H1 (cell line): ENCODE measurements at regions not wholly inside any gene's neighbourhood (a gene's known extent, or its start where the extent isn't known, plus 50 kb on each side); places are given as distances from the start of the nearest gene placed in this dataset.

Experiments
- CTCF ChIA-PET: fragments of 300-600 bp; sonication (Branson Sonifier 250); formaldehyde crosslinking; loops from one replicate; lab custom pipeline; 2021; ENCODE audit not compliant: partially characterized antibody; lab: Charles Lee
- POLR2A ChIA-PET: fragments of 300-600 bp; sonication (Branson Sonifier 250); formaldehyde crosslinking; loops from one replicate; lab custom pipeline; 2021; ENCODE audit warnings: inconsistent platforms; ENCODE audit not compliant: partially characterized antibody; lab: Charles Lee
- DNase-seq, 2 experiments: peaks; one replicate each; pipeline versions ENCODE4 v3.0.0 to v3.0.0-alpha.2; 2010 to 2022; ENCODE audit warnings: low spot score in 2 of 2, low read depth in 1 of 2, mixed read lengths in 1 of 2
- FAIRE-seq: peaks from 2 replicates; lab custom pipeline; 2011; peaks lifted over from hg19 to GRCh38; lab: Jason Lieb, UNC
- H2AFZ ChIP-seq: 2 replicates; pipeline ENCODE4 v1.8.1; 2012; ENCODE audit warnings: low read length, inconsistent platforms
- H2AK5ac ChIP-seq: 2 replicates; pipeline ENCODE4 v1.6.1; 2013; ENCODE audit warnings: low read depth, low read length
- H2BK120ac ChIP-seq: replicated peaks from 2 replicates; pipeline ENCODE3; 2013; ENCODE audit warnings: low read depth, low read length, inconsistent platforms
- H2BK12ac ChIP-seq: 2 replicates; pipeline ENCODE4 v1.6.1; 2013; ENCODE audit warnings: low read depth, low read length
- H2BK15ac ChIP-seq: 2 replicates; pipeline ENCODE4 v1.6.1; 2013; ENCODE audit warnings: low read length
- H2BK20ac ChIP-seq: 2 replicates; pipeline ENCODE4 v1.6.1; 2013; ENCODE audit warnings: low read length
- H2BK5ac ChIP-seq: 2 replicates; pipeline ENCODE4 v1.6.1; 2013; ENCODE audit warnings: low read depth, low read length
- H3K14ac ChIP-seq: 2 replicates; pipeline ENCODE4 v1.6.1; 2013; ENCODE audit warnings: inconsistent platforms; ENCODE audit not compliant: insufficient read length
- H3K18ac ChIP-seq: 2 replicates; pipeline ENCODE4 v1.6.1; 2013; ENCODE audit warnings: low read length; ENCODE audit errors: extremely low read depth
- H3K23ac ChIP-seq: 2 replicates; pipeline ENCODE4 v1.6.1; 2013; ENCODE audit warnings: inconsistent platforms; ENCODE audit not compliant: insufficient read length
- H3K23me2 ChIP-seq: 2 replicates; pipeline ENCODE4 v1.6.1; 2013; ENCODE audit warnings: low read depth, low read length
- H3K27ac ChIP-seq: 2 replicates; pipeline ENCODE4 v1.6.1; 2011; ENCODE audit warnings: low read depth, low read length, inconsistent platforms
- H3K27me3 ChIP-seq, 4 experiments: replicated peaks in 1 of 4; 1 replicate in 1 of 4; 2 replicates in 3 of 4; pipeline versions ENCODE4 v1.6.1 to v1.8.1; 2011 to 2013; ENCODE audit warnings: low read length in 3 of 4, mild to moderate bottlenecking in 3 of 4, inconsistent platforms in 2 of 4, mixed read lengths in 2 of 4, moderate library complexity in 1 of 4; ENCODE audit not compliant: control insufficient read depth in 3 of 4, insufficient read depth in 3 of 4; ENCODE audit errors: extremely low read depth in 1 of 4
- H3K36me3 ChIP-seq, 4 experiments: 2 replicates each; pipeline versions ENCODE4 v1.6.1 to v1.8.1; 2011 to 2013; ENCODE audit warnings: mild to moderate bottlenecking in 4 of 4, low read length in 3 of 4, moderate library complexity in 2 of 4, control low read depth in 1 of 4, inconsistent platforms in 1 of 4; ENCODE audit not compliant: insufficient read depth in 4 of 4, control insufficient read depth in 2 of 4
- H3K4ac ChIP-seq: replicated peaks from 2 replicates; pipeline ENCODE3; 2013; ENCODE audit warnings: low read length, low read depth, mixed read lengths, inconsistent platforms; ENCODE audit not compliant: insufficient read length
- H3K4me1 ChIP-seq, 4 experiments: replicated peaks in 1 of 4; 1 replicate in 1 of 4; 2 replicates in 3 of 4; pipeline versions ENCODE4 v1.6.1 to v1.8.1; 2011 to 2013; ENCODE audit warnings: low read length in 3 of 4, inconsistent platforms in 2 of 4, mixed read lengths in 1 of 4; ENCODE audit not compliant: insufficient read depth in 4 of 4, control insufficient read depth in 3 of 4
- H3K4me2 ChIP-seq, 2 experiments: 2 replicates each; pipeline versions ENCODE4 v1.6.1 to v1.8.1; 2011 to 2013; ENCODE audit warnings: low read depth in 2 of 2, low read length in 2 of 2, control low read depth in 1 of 2, inconsistent platforms in 1 of 2, mild to moderate bottlenecking in 1 of 2; ENCODE audit not compliant: insufficient read depth in 1 of 2
- H3K4me3 ChIP-seq, 4 experiments: fragments of 200-600, 300-600 bp in 1 of 4; sonication (generic), shearing (Covaris generic), sonication (Bioruptor Twin) in 1 of 4; 2 replicates each; pipeline versions ENCODE4 v1.5.1 to v1.8.1; 2011 to 2016; ENCODE audit warnings: low read length in 4 of 4, low read depth in 3 of 4, control low read depth in 2 of 4, inconsistent platforms in 2 of 4, mild to moderate bottlenecking in 2 of 4, mixed read lengths in 1 of 4, moderate library complexity in 1 of 4; ENCODE audit not compliant: insufficient read depth in 2 of 4; ENCODE audit errors: extremely low read depth in 1 of 4
- H3K56ac ChIP-seq: replicated peaks from 2 replicates; pipeline ENCODE3; 2013; ENCODE audit warnings: low read depth, mild to moderate bottlenecking, mixed read lengths, low read length, inconsistent platforms; ENCODE audit not compliant: insufficient read length
- H3K79me1 ChIP-seq: 2 replicates; pipeline ENCODE4 v1.6.1; 2013; ENCODE audit warnings: low read depth, low read length, control low read depth
- H3K79me2 ChIP-seq, 2 experiments: 2 replicates each; pipeline versions ENCODE4 v1.6.1 to v1.8.1; 2012 to 2013; ENCODE audit warnings: low read length in 2 of 2, mild to moderate bottlenecking in 2 of 2, inconsistent platforms in 1 of 2; ENCODE audit not compliant: insufficient read depth in 2 of 2, control insufficient read depth in 1 of 2
- H3K9ac ChIP-seq, 4 experiments: replicated peaks in 1 of 4; 1 replicate in 1 of 4; 2 replicates in 3 of 4; pipeline versions ENCODE4 v1.6.1 to v1.8.1; 2011 to 2013; ENCODE audit warnings: low read depth in 3 of 4, low read length in 3 of 4, control low read depth in 2 of 4, mild to moderate bottlenecking in 2 of 4, moderate library complexity in 2 of 4, inconsistent platforms in 1 of 4; ENCODE audit errors: extremely low read depth in 1 of 4
- H3K9me3 ChIP-seq, 2 experiments: 2 replicates each; pipeline versions ENCODE4 v1.6.1 to v1.8.1; 2012 to 2013; ENCODE audit warnings: mild to moderate bottlenecking in 2 of 2, moderate library complexity in 2 of 2, control low read depth in 1 of 2, inconsistent platforms in 1 of 2, low read depth in 1 of 2, low read length in 1 of 2, mixed read lengths in 1 of 2; ENCODE audit not compliant: insufficient read depth in 2 of 2
- H4K20me1 ChIP-seq, 2 experiments: replicated peaks in 1 of 2; 2 replicates each; pipeline versions ENCODE3 to v1.8.1; 2011 to 2013; ENCODE audit warnings: inconsistent platforms in 2 of 2, low read length in 2 of 2, mild to moderate bottlenecking in 1 of 2; ENCODE audit not compliant: insufficient read depth in 2 of 2, control insufficient read depth in 1 of 2
- H4K5ac ChIP-seq: 2 replicates; pipeline ENCODE4 v1.6.1; 2013; ENCODE audit warnings: low read length, low read depth, mixed read lengths, inconsistent platforms; ENCODE audit not compliant: insufficient read length
- H4K8ac ChIP-seq: 2 replicates; pipeline ENCODE4 v1.8.0; 2013; ENCODE audit warnings: mild to moderate bottlenecking, moderate library complexity, low read length, inconsistent platforms; ENCODE audit not compliant: insufficient read depth; ENCODE audit errors: extremely low read depth
- H4K91ac ChIP-seq: replicated peaks from 2 replicates; pipeline ENCODE3; 2013; ENCODE audit warnings: low read length, mixed read lengths, inconsistent platforms; ENCODE audit not compliant: insufficient read length
- CTCF ChIP-seq, 3 experiments: IDR thresholded peaks; 1 replicate in 2 of 3; 2 replicates in 1 of 3; pipeline versions ENCODE4 v1.5.1 to v1.6.1; 2011; ENCODE audit warnings: low read length in 3 of 3, mild to moderate bottlenecking in 3 of 3, inconsistent platforms in 2 of 3, low read depth in 1 of 3, moderate library complexity in 1 of 3; ENCODE audit not compliant: insufficient read depth in 1 of 3; ENCODE audit errors: control extremely low read depth in 1 of 3
- HDAC6 ChIP-seq: IDR thresholded peaks from one replicate; pipeline ENCODE4 v1.7.1; 2012; ENCODE audit warnings: low read depth, mild to moderate bottlenecking, inconsistent platforms, low read length, moderate library complexity
- JUN ChIP-seq: IDR thresholded peaks from 2 replicates; pipeline ENCODE4 v1.6.1; 2011; ENCODE audit warnings: low read depth, mild to moderate bottlenecking, improper control_type of control experiment, low read length
- JUND ChIP-seq: IDR thresholded peaks from 2 replicates; pipeline ENCODE4 v1.6.1; 2011; ENCODE audit warnings: mild to moderate bottlenecking, improper control_type of control experiment, low read length
- KDM5A ChIP-seq: fragments of 200-600 bp; IDR thresholded peaks from 2 replicates; pipeline ENCODE4 v1.7.1; 2012; ENCODE audit warnings: mild to moderate bottlenecking, low read length, inconsistent platforms, mixed read lengths
- POU5F1 ChIP-seq: IDR thresholded peaks from 2 replicates; pipeline ENCODE4 v1.6.1; 2011; ENCODE audit warnings: low read depth, mild to moderate bottlenecking, low read length, moderate library complexity
- RAD21 ChIP-seq, 2 experiments: IDR thresholded peaks in 1 of 2; conservative IDR thresholded peaks in 1 of 2; 2 replicates each; pipeline ENCODE4 v1.6.1; 2011; ENCODE audit warnings: low read depth in 2 of 2, low read length in 2 of 2, improper control_type of control experiment in 1 of 2, inconsistent platforms in 1 of 2, mild to moderate bottlenecking in 1 of 2, moderate library complexity in 1 of 2
- SP4 ChIP-seq: IDR thresholded peaks from 2 replicates; pipeline ENCODE4 v1.6.1; 2012; ENCODE audit warnings: low read length, inconsistent platforms
- WGBS, 2 experiments: shearing (Covaris generic) in 1 of 2; methylation state at CpG; one replicate each; pipeline versions ENCODE4 v1.1.6 to v1.1.7; 2013 to 2015; ENCODE audit warnings: low lambda C conversion rate in 2 of 2, mixed read lengths in 2 of 2, inconsistent platforms in 1 of 2, low coverage in 1 of 2, missing lambda C conversion rate in 1 of 2; ENCODE audit not compliant: insufficient replicate concordance in 2 of 2, insufficient coverage in 1 of 2, insufficient read length in 1 of 2; ENCODE audit errors: extremely low coverage in 1 of 2, missing lambda C conversion rate in 1 of 2; 5-methylcytosine and 5-hydroxymethylcytosine counted together

- H4K8ac ChIP-seq: no peak overlapping the region
- H3K14ac ChIP-seq: no peak overlapping the region
- POLR2A ChIA-PET: no interaction called here
- H3K4me1 ChIP-seq: no peaks in the 10 kb centered on the region
- no peaks in the 10 kb centered on the region for H3K79me1 ChIP-seq
- no peak overlapping the region for H3K56ac ChIP-seq
- WGBS, 2 experiments: 92% methylated on average over 2 of the region's 2 CpGs; no CpG with 5 or more reads in 1 of the 2 experiments
- H2BK120ac ChIP-seq: no peak overlapping the region
- H2BK15ac ChIP-seq: no peak overlapping the region
- DNase-seq (no peak), FAIRE-seq (no peak)
- no peak overlapping the region for H3K27ac ChIP-seq
- H2AFZ ChIP-seq: 0 out of 2 replicates have a peak overlapping the region, but pooled peaks have one; percentile 76
- no peaks in the 10 kb centered on the region; a peak in 1 of 4 replicates for H3K9me3 ChIP-seq
- H3K23me2 ChIP-seq: no peaks in the 10 kb centered on the region; the same call in 1 of the 2 replicates
- no peak overlapping the region for H2BK5ac ChIP-seq
- H4K91ac ChIP-seq: no peak overlapping the region
- no peak overlapping the region for H3K4me2 ChIP-seq
- H4K5ac ChIP-seq: no peak overlapping the region
- H3K4me3 ChIP-seq: no peak overlapping the region
- H2AK5ac ChIP-seq: no peak overlapping the region
- H3K79me2 ChIP-seq: no peaks in the 10 kb centered on the region
- H2BK20ac ChIP-seq: no peak overlapping the region
- H3K23ac ChIP-seq: no peak overlapping the region
- no peaks in the 10 kb centered on the region for H4K20me1 ChIP-seq
- H3K27me3 ChIP-seq: no peaks in the 10 kb centered on the region
- no peak overlapping the region for H3K4ac ChIP-seq
- no peak overlapping the region for H3K18ac ChIP-seq
- H2BK12ac ChIP-seq: no peak overlapping the region
- CTCF ChIA-PET: no interaction called here
- H3K36me3 ChIP-seq: no peaks in the 10 kb centered on the region
- H3K9ac ChIP-seq: no peak overlapping the region
- TF ChIP-seq HDAC6: no peak
- no peak for TF ChIP-seq KDM5A
- no peak for TF ChIP-seq SP4
- TF ChIP-seq JUND: no peak
- TF ChIP-seq RAD21 (IDR thresholded peaks at IDR 0.05 in 1 of 2, conservative IDR thresholded peaks at IDR 0.05 in 1 of 2; ENCODE audit: low read depth in 2 of 2, low read length in 2 of 2): no peak
- TF ChIP-seq POU5F1: no peak
- TF ChIP-seq JUN: no peak
- TF ChIP-seq CTCF (IDR thresholded peaks at IDR 0.05; ENCODE audit: control extremely low read depth in 1 of 3, insufficient read depth in 1 of 3, low read depth in 1 of 3, low read length in 3 of 3): no peak
Observed at GRCh38 chr17:72244956-72245355, 124.1 kb downstream of the SOX9 start.
